ENCODE measurements at regions not wholly inside any gene's neighbourhood (a gene's known extent, or its start where the extent isn't known, plus 50 kb on each side); places are given as distances from the start of the nearest gene placed in this dataset.

DNA sequence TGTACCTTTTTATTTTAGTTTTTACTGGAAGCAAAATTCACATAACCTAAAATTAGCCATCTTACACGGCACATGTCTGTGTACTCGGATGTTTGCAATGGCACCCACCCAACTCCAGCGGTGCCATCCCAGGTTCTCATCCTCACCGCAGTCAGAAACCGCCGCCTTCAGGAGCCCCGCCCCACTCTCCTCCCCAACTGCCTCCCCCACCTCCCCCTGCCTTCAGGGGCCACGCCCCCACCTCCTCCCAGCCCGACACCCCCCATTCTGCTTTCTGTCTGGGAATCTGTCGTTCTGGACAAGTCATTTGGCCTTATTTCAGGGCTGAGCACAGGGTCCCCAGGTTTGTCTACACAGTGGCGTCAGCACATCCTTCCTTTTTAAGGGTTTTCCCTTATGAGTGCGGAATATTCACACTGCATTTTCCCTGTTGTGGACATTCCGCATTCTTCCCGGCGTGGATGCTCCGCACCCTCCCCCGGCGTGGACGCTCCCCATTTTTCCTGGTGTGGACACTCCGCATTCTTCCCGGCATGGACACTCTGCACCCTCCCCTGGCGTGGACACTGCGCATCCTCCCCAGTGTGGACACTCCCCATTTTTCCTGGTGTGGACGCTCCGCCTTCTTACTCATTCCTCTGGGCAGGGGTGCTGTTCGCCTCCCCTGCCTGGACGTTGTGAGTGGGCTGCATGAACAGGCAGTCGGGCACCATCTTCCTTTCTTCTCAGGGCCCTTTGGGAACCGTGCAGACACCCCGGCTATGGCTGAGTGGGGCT, 135.4 kb upstream of the NKX1-1 start:
- DNase-seq: no peak

DNA sequence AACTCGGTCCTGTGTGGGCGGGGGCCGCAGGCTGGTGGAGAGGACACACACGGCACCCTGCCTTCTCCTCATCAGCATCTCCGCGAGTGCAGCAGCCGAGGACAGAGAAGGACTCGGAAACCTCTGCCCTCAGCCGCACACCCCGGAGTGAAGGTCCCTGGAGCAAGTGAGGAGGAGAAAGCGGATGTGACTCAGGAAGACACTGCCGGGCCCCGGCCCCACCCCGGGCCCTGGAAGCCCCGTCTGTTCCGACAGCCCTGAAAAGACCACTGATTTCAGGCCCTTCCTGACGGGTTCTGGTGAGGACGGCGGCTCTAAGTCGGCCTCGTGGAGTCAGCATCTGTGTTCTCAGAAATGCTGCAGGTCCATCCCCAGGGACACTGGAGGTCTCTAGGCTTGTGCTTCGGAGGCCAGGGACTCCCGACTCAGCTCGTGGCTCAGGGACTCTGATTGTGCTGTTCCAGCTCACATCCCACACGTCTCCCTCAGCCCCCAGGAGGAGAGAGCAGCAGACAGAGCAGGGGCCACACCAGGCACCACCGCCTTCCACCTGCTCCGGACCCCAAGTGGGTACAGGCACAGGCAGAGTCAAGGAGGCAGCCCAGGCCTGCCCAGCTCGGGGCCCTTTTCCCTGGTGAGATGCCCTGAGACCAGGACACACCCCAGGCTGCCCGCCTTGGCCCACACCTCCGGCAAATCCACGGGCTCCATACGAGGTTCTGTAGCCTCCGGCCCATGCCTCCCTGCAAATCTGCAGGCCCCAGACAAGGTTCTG, 134.5 kb upstream of the NKX1-1 start:
- DNase-seq: no peak

DNA sequence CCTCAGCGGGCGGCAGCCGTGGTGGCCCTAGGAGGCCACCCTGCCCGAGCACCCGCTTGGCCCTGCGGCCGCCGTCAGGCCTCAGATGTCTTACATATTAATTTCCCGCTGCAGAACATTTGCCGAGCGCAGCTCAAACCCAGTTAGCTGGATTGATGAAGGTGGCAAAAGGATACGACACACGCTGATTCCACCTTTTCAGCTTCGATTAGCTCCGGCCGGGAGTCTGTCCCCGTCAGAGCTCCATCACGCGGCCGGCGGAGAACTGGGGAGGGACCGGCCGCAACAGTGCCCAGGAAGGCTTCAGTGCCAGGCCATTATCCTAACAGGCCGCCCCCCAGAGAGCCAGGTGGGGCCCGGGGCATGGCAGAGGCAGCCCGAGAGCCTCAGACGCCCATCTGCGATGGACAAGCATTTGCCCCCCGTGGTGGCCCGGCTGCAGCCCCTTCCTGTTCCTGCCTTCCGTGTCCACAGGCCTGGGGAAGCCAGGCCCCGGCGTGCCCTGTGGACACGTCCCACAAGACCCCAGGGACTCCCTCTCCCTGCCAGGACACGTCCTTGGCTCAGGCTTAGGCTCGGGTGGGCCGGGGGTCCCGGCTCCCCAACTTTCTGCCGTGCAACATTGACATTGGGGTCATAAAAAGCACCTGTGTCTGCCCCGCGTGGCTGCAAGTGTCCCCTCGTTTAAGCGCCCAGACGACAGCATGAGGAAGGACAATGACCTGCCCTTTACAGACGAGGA, 133.8 kb upstream of the NKX1-1 start:
- DNase-seq: no peak

DNA sequence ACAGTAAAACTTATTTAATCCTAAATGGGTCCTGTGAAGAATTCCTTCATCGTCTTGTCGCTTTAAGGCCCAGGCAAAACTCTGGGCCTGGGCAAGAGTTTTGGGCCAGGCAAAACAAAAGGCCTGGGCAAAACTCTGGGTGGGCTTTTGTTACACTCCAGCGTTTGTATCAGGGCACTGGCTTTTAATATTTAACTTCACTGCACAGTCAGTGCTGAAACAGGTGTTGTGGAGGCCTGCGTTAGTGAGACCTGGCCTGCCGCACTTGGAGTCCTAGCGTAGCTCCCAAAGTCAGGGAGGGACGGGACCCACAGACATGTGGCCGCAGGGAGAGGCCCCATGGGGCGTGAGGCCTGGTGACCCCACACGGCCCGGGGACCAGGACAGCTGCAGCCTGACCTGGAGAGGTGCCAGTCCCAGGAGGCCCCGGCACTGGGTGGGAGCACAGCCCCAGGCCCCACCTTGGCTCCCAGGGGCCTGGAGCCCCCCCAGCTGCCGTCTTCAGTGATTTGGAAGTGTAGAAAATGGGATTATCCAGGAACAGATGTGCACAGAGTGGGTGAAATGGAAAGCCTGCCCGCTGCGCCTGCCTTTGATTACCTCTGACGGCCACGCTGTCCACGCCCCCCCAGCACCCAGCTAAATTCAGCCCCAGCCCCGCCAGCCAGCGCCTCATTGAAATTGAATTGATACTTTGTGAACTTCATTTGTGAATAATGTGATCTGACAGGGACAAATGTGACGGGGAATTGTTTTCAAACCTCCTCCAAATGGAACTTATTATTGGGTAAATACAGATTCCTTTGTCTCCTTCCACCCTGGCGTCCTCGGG, 132.9 kb upstream of the NKX1-1 start:
- no peak for DNase-seq

DNA sequence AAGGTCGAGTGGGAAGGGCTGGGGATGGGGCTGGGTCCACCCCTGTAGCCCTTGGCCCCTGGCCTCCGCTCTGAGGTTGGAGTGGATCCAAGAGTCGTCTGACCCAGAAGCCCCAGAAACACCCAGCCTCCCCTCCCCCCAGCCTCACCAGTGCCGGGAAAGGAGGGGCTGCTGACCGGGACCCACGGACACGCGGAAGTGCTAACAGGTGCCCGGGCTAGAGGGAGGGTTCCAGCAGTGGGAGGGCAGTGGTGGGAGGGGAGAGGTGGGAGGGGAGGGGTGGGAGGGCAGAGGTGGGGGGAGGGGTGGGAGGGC, 131.8 kb upstream of the NKX1-1 start:
- DNase-seq: no peak

DNA sequence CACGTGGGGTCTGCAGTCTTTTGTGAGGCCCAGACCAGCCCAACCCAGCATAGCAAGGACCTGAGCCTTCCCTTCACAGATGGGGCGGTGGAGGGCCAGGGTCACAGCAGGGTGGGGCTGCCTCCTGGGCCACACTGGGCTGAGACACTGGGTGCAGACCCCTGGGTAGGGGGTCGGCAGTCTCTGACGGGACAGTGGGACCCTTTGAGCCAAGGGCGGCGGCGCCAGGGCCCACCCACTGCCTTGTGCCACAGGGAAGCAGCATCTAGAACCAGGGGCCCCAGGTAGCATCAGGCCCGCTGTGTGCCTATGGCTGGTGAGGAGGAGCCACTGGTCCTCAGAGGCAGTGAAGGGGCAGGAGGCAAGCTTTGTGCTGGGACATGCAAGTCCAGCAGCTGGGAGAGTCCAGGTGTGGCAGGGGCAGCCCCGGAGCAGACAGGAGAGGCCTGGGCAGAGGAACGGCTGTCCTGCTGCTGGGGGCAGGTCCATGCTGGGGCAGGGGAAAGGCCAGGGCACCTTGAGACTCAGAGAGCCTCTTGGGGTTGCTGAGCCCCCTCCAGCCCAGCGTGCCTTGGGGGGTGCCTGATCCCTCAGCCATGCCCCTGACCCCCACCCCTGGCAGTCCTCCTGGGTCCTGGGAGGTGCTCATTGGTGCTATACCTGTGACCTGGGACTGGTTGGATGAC, 131.3 kb upstream of the NKX1-1 start:
- DNase-seq: no peak

DNA sequence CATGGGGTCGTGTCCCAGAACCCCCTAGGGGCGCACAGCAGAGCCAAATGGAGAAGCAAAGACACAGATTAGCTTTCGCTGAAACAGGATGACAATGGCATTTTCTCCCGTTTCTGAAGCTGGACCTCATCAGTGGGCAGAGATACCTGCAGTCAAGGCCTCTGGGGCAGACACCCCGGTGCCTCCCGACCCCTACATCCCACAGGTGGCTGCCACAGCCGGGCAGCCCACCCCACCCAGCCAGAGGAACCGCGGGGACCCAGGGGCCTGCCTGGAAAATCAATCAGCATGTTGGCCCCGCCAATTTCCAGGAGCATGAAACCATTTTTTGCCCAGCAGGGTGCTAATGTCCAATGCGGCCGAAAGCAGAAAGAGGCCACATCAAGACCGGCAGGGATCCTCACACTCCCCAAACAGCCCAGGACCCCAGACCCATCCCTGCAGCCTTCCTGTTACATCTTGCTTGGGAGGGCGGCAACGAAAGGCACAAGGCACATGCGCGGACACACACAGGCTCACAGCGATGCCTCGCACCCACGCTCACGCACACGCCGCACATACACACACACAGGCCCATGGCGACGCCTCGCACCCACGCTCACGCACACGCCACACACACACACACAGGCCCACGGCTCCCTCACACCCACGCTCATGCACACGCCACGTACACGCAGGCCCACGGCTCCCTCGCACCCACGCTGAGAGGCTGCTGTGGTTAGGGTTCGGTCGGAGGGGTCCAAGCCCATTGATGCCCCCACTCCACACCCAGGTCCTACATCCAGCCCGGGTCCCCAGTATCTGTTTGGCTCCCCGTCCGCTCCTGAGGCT, 130.6 kb upstream of the NKX1-1 start:
- DNase-seq: no peak

DNA sequence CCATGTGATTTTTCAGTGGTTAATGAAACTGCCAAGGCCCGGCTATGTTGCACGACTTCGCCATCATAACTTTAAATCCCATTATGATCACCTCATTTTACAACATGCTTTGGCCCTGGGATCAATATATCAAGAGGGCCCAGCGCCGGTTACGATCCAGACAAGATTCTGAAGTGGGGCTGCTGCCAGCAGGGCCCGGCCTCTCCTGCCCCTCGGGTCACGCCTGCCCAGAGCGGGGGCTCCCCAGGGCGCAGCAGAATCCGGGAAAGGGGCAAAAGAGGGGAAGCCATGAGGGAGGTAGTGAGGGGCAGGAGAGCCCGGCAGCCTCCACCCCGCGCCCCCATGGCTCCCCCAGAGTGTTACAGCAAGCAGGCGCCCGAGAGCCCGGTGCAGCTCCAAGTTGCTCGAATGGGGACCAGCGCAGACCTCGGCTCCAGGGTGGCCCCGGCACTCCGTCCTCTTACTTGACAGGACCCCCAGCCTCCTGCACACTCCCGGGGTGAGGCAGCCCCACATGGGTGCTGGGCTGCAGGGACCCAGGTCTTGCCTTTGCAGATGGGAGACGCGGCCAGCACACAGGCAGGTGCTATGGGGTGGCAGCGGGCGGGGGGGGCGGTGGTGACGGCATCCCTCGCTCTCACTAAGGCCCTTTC, 129.8 kb upstream of the NKX1-1 start:
- DNase-seq: no peak

DNA sequence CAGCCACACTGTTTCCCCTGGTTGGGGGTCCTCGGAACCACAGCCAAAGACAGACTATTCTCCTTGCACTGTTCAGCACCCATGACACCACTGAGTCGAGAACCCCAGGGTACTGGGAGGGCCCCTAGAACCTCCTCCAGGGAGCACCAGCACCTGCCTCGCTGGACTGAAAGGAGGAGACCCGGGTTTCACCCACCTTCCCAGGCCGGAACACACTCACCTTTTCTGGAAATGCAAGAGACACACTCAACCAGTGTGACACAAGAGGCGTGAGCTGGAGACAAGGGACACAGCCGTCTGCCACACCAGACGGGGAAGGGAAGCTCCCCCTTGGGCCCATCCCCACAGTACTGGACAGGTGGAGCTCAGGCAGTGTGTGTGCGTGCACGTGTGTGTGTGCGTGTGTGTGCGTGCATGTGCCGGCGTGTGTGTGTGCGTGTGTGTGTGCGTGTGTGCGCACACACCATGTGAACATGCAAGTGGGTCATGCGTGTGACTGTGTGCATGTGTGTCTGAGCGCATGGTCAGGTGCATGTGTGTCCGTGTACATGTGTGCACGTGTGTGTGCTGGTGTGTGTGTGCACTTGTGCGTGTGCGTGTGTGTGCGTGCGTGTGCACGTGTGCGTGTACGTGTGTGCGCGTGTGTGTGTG, 128.8 kb upstream of the NKX1-1 start:
- DNase-seq: no peak

DNA sequence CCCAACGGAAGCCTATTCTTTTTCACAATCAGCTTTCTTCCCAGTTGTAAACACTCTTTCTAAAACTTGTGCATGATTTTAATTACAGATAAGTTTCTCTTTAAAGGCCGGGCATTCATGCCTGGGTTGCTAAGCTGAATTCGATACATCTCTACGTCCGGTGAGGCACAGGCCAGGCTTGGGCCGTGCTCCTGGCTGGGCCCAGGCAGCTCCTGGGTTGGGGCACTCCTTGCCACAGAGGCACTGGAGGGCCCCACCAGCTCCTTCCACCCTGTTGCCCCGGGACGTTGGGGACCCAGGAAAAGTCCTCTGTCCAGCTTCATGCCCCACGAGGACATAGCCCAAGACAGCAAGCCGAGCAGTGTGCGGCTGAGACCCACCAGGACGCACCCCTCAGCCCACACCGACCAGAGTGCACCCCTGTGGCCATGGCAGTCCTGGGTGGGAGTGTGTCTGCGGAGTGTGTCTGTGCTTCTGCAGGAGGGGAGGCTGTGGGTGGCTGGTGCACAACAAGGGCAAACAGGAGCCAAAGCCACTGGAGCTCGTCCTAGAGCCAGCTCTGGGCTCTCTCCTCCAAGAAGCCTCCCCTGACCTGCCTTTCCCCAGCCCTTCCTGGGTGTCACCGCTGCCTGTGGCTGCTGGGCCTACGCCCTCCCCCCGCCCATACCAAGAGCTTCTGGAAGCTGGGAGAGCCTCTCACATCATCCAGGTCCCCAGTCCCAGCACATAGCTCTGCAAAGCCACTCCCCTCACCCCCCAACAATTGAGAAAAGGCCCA, 128.0 kb upstream of the NKX1-1 start:
- no peak for DNase-seq

DNA sequence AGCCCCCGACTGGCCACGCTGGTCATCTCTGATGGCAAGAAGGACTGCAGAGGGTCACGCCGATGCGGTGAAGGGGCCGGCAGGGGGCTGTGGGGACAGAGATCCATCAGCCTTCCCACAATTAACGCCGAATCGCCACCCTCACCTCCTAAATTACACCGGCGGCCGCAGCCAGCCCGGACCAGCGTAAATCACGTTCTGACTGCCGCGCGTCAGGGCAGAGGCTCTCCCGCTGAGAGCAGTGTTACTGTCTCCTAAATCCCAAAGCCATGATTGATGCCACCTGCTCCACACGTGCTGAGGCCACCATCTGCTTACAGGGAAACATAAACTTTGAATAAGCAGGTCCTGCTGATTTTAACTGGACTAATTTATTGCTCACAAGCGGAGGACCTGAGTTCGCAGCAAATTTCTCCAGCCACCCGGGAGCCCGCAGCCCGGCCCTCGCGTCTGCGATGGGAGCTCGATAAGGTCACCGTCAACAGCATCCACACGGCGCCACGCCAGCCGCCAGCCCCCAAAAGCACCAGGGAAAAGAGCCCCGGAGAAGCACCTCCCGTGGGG, 127.3 kb upstream of the NKX1-1 start:
- no peak for DNase-seq

DNA sequence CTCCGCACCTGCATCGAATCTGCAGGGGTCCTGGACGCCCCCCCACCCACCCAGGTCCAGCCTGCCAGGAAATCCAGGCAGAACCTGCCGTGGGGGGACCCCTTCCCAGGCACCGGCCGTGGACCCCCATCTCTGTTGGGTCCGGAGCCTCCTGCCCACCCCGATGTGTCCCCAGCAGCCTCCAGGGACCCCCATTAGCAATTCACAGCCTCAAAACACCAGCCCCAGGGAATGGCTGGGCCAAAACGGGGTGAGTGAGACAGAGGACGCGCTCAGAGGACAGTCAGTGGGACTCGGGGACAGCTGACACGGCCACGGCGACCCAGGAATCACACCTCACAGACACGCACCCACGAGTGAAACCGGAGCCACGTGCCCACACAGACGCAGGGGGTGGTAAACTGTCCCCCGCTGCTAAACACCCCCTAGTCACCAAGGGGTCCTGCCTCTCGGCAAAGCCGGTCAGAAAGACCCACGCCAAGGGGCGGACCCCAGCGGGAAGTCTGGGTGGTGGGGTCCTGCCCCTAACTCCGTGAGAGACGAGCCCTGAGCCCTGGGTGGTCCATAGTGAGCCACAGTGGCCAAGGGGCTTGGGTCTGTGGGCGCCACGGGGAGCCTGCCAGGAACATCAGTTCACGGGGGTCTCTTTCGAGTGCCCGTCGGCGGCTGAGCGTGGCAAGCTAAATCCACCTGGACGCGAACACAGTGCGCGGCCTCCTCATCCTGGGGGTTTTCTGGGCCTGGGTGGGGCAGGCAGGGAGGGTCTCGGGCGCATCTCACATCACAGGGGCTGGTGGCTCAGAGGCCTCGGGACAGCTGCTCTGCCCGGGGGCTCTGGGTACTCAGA, 126.5 kb upstream of the NKX1-1 start:
- DNase-seq: no peak

DNA sequence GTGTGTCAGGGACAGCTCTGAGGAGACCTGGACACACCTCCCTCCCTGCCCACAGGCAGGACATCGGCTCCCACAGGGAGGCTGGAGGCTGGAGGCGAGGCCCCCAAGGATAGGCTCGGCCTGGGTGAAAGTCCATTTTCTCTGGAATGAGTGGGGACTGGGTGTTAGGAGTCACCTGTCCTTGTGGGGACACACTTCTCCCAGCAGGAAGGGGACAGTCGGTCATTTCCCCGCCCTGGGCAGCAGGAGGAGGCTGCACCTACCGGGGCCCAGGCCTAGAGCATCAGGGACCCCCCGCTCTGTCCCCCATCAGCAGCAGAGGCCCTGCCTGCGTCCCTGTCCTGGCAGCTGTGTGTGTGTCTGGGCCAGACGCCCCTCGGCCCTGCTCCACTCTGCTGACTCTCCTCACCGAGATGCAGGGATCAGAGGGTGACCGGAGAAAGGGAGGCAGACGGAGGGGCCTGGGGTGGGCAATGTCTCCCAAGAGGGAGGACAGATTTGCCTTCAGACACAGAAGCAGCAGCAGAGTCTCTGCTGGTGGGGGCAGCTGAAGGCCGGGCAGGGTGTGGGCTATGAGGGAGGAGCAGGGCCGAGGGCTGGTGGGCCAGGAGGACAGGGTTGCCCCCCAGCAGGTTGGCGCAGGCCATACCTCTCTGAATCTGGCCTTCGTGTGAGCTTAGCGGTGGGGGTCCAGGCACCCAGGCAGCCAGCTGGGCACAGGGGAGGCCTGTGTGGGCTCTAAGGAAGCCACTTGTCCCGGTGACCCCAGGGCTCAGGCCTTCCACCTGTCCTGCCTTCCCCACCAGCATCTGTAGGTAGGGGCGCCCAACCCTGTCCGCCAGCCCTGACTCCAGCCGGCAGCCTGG, 125.7 kb upstream of the NKX1-1 start:
- no peak for DNase-seq

DNA sequence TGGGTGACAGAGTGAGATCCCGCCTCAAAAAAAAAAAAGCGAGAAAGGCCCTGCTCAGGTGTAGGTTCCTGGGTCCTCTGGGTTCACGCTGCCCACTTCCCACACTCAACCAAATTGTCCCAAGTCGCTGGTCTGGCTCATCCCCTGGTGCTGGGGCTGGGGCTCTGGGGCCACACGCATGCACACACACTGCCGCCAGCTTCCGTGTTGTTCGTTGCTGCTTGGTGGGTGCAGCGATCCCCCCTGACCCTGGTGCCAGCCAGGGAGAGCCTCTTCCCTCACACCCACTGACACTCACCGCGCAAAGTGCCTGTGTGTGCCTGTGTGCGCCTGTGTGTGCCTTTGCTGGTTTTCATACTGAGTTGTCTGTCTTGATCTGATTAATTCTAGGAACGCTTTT, 124.1 kb upstream of the NKX1-1 start:
- DNase-seq: no peak

DNA sequence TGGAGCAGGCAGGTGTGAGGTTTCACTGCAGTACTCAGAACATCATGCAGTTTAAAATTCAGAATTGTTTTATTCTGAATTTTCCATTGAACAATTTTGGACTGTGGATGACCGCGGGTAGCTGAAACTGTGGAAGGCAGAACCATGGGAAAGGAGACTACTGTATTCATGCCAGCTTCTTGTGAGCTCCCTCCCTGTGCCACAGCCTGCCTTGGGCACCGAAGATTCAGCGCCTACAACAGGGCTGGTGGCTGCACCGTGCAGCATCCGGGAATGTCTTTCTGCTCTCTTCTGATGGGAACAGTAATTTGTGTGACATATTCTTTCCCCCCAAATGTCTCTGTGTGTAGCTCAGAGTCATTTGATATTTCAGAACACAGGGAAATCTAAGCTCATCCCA, 118.5 kb upstream of the NKX1-1 start:
- no peak for DNase-seq

DNA sequence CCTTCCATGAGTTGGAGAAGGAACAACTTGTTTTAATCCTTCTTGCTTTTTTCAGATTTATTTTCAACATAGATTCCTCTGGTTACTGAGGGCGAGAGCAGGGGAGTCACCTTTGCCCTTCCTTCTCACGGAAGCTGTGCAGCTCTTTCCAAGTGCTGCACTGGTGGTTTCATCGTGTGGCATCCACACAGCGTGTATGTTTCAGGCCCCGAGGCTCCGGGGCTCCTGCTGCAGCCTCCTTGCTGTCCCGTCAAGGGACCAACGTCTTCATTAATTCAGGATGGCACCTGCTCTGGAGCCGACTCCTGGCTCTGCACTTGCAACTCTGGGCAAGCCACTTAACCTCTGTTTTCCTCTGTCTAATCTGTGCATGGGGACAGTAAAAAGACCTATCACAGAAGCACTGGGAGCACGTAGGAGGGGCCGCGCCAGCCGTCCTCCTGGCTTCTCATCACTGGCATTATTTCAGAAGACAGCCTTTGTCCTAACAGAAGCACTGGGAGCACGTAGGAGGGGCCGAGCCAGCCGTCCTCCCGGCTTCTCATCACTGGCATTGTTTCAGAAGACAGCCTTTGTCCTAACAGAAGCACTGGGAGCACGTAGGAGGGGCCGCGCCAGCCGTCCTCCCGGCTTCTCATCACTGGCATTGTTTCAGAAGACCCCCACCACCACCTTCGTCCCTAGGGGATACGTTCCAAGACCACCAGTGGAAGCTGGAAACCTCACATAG, 117.8 kb upstream of the NKX1-1 start:
- no peak for DNase-seq

DNA sequence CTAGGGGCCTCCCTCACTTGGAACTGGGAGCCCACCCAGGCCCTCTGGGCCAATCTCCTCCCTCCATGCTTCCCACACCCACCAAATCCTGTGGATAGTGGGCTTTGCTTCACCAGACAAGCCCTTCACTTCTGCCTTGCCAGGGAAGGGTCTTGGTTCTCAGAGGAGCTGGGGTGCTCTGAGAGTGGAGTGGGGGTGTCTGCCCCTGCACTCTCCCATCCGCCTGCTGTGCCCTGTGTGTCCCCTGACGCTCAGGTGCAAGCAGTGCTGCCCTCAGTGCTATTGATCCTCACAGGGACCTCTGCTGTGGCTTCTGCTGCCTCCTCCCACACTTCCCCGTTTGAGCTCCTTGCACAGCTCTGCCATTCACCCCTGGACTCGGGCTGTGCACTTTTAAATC, 117.3 kb upstream of the NKX1-1 start:
- DNase-seq: no peak
